ENCODE measurements at regions not wholly inside any gene's neighbourhood (a gene's known extent, or its start where the extent isn't known, plus 50 kb on each side); places are given as distances from the start of the nearest gene placed in this dataset.

DNA sequence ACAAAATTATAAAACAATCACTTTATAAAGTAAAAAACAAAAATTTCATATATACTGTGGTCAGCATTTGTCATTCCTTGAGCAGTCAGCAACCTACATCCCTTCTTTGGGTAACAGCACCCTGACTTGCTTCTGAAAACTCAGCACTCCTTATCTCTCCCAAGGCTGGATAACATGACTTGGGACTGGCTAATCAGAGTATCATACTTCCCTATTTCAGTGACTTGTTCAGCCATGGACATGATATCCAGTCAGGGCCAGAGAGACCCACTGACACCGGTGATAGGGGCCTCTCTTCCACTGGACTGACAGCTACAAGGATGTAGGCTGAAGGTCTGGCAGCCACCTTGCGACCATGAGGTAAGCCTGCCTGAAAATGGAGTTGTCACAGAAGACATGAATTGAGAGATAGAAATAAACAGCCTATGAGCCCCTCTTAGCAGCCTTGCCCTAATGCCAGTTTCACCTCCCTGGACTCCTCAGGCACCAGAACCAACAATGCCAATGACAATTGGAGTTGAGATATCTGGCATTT lies 84.4 kb upstream of the NEBL start:
- DNase-seq (no peak), FAIRE-seq (no peak)
- intact Hi-C loops (cut with DNase I) = no loop called here
- Histone ChIP-seq H3K36me3 (ENCODE audit: control insufficient read depth in 2 of 3, insufficient read depth in 3 of 3, low read length in 3 of 3) (no peaks in the 10 kb centered on the region), H3K9me3 (ENCODE audit: control insufficient read depth in 2 of 3, insufficient read depth in 1 of 3, low read length in 3 of 3) (no peaks in the 10 kb centered on the region), H3K9ac (ENCODE audit: low read length in 3 of 3) (no peak overlapping the region), H3K27me3 (ENCODE audit: control insufficient read depth, insufficient read depth, low read length) (no peaks in the 10 kb centered on the region), H3K4me3 (ENCODE audit: low read length in 3 of 3) (no peak overlapping the region), H3K27ac (ENCODE audit: low read depth in 2 of 2, low read length in 2 of 2) (no peak overlapping the region), H3K4me1 (ENCODE audit: control insufficient read depth in 2 of 3, insufficient read depth in 2 of 3, low read depth in 1 of 3, low read length in 3 of 3) (peaks cover 0 to 6% (median 0%) of the 10 kb centered on the region in 3 donors)
- TF ChIP-seq, protein P1, sequence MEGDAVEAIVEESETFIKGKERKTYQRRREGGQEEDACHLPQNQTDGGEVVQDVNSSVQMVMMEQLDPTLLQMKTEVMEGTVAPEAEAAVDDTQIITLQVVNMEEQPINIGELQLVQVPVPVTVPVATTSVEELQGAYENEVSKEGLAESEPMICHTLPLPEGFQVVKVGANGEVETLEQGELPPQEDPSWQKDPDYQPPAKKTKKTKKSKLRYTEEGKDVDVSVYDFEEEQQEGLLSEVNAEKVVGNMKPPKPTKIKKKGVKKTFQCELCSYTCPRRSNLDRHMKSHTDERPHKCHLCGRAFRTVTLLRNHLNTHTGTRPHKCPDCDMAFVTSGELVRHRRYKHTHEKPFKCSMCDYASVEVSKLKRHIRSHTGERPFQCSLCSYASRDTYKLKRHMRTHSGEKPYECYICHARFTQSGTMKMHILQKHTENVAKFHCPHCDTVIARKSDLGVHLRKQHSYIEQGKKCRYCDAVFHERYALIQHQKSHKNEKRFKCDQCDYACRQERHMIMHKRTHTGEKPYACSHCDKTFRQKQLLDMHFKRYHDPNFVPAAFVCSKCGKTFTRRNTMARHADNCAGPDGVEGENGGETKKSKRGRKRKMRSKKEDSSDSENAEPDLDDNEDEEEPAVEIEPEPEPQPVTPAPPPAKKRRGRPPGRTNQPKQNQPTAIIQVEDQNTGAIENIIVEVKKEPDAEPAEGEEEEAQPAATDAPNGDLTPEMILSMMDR (IDR thresholded peaks at IDR 0.05; ENCODE audit: borderline replicate concordance, extremely low read depth, insufficient read depth) = no peak

- H3K9ac ChIP-seq (ENCODE audit: low read length in 3 of 3) = no peak overlapping the region
- H3K9me3 ChIP-seq (ENCODE audit: control insufficient read depth in 2 of 3, insufficient read depth in 1 of 3, low read length in 3 of 3) = no peaks in the 10 kb centered on the region
- H3K36me3 ChIP-seq (ENCODE audit: control insufficient read depth in 2 of 3, insufficient read depth in 3 of 3, low read length in 3 of 3) = no peaks in the 10 kb centered on the region
- FAIRE-seq = no peak
- no peak overlapping the region for H3K4me3 ChIP-seq (ENCODE audit: low read length in 3 of 3)
- no peak for DNase-seq
- intact Hi-C loops (cut with DNase I) = no loop called here
- TF ChIP-seq, protein P1 (IDR thresholded peaks at IDR 0.05; ENCODE audit: borderline replicate concordance, extremely low read depth, insufficient read depth) = no peak
- no peaks in the 10 kb centered on the region for H3K27me3 ChIP-seq (ENCODE audit: control insufficient read depth, insufficient read depth, low read length)
- H3K4me1 ChIP-seq (ENCODE audit: control insufficient read depth in 2 of 3, insufficient read depth in 2 of 3, low read depth in 1 of 3, low read length in 3 of 3) = no peaks in the 10 kb centered on the region
- no peak overlapping the region for H3K27ac ChIP-seq (ENCODE audit: low read depth in 2 of 2, low read length in 2 of 2)
These were observed 81.5 kb upstream of the NEBL start for GRCh38 chr10:20978617-20979016.

- TF ChIP-seq, protein P1 (IDR thresholded peaks at IDR 0.05; ENCODE audit: borderline replicate concordance, extremely low read depth, insufficient read depth) = no peak
- no peak overlapping the region for H3K4me3 ChIP-seq (ENCODE audit: low read length in 3 of 3)
- H3K27me3 ChIP-seq (ENCODE audit: control insufficient read depth, insufficient read depth, low read length) = no peaks in the 10 kb centered on the region
- DNase-seq (no peak), FAIRE-seq (no peak)
- H3K4me1 ChIP-seq (ENCODE audit: control insufficient read depth in 2 of 3, insufficient read depth in 2 of 3, low read depth in 1 of 3, low read length in 3 of 3) = no peaks in the 10 kb centered on the region
- H3K27ac ChIP-seq (ENCODE audit: low read depth in 2 of 2, low read length in 2 of 2) = no peak overlapping the region
- intact Hi-C loops (cut with DNase I) = no loop called here
- H3K9ac ChIP-seq (ENCODE audit: low read length in 3 of 3) = no peak overlapping the region
- H3K36me3 ChIP-seq (ENCODE audit: control insufficient read depth in 2 of 3, insufficient read depth in 3 of 3, low read length in 3 of 3) = no peaks in the 10 kb centered on the region
- no peaks in the 10 kb centered on the region for H3K9me3 ChIP-seq (ENCODE audit: control insufficient read depth in 2 of 3, insufficient read depth in 1 of 3, low read length in 3 of 3)
These were observed 80.2 kb upstream of the NEBL start for GRCh38 chr10:20977300-20977699.

GRCh38 chr10:20976891-20977290 lies 79.8 kb upstream of the NEBL start:
- intact Hi-C loops (cut with DNase I) = no loop called here
- DNase-seq (no peak), FAIRE-seq (no peak)
- H3K4me1 ChIP-seq (ENCODE audit: control insufficient read depth in 2 of 3, insufficient read depth in 2 of 3, low read depth in 1 of 3, low read length in 3 of 3) = no peaks in the 10 kb centered on the region
- no peaks in the 10 kb centered on the region for H3K9me3 ChIP-seq (ENCODE audit: control insufficient read depth in 2 of 3, insufficient read depth in 1 of 3, low read length in 3 of 3)
- H3K9ac ChIP-seq (ENCODE audit: low read length in 3 of 3) = no peak overlapping the region
- H3K27ac ChIP-seq (ENCODE audit: low read depth in 2 of 2, low read length in 2 of 2) = no peak overlapping the region
- H3K36me3 ChIP-seq (ENCODE audit: control insufficient read depth in 2 of 3, insufficient read depth in 3 of 3, low read length in 3 of 3) = no peaks in the 10 kb centered on the region
- H3K27me3 ChIP-seq (ENCODE audit: control insufficient read depth, insufficient read depth, low read length) = no peaks in the 10 kb centered on the region
- no peak overlapping the region for H3K4me3 ChIP-seq (ENCODE audit: low read length in 3 of 3)
- TF ChIP-seq, protein P1 (IDR thresholded peaks at IDR 0.05; ENCODE audit: borderline replicate concordance, extremely low read depth, insufficient read depth) = no peak
